ENCODE measurements at regions not wholly inside any gene's neighbourhood (a gene's known extent, or its start where the extent isn't known, plus 50 kb on each side); places are given as distances from the start of the nearest gene placed in this dataset.
"Not testable (repeated sequence)": the region's sequence is repeated elsewhere in the genome, so short reads cannot be mapped to it uniquely, and the experiment has no call there.

GRCh38 chr2:72078773-72079172 lies 68.9 kb downstream of the CYP26B1 start:
- DNase-seq = no peak

- no peak for DNase-seq
Measured at GRCh38 chr2:72077702-72078169, 69.9 kb downstream of the CYP26B1 start.

GRCh38 chr2:72073373-72073772 lies 74.3 kb downstream of the CYP26B1 start:
- not testable (repeated sequence) for DNase-seq

- DNase-seq = not testable (repeated sequence)
Measured at GRCh38 chr2:72064197-72064596, 83.5 kb downstream of the CYP26B1 start.

- DNase-seq = no peak
Measured at GRCh38 chr2:72062336-72062735, 85.3 kb downstream of the CYP26B1 start.

GRCh38 chr2:72057308-72057707 lies 90.4 kb downstream of the CYP26B1 start:
- DNase-seq = no peak

GRCh38 chr2:72051971-72052505 lies 95.6 kb downstream of the CYP26B1 start:
- DNase-seq = no peak

GRCh38 chr2:72051204-72051603 lies 96.5 kb downstream of the CYP26B1 start:
- no peak for DNase-seq

GRCh38 chr2:72050734-72051133 lies 96.9 kb downstream of the CYP26B1 start:
- DNase-seq = no peak

- DNase-seq = no peak
Measured at GRCh38 chr2:72048881-72049477, 98.7 kb downstream of the CYP26B1 start.

GRCh38 chr2:72043985-72044384 lies 103.7 kb downstream of the CYP26B1 start:
- no peak for DNase-seq

- no peak for DNase-seq
Measured at GRCh38 chr2:72041638-72042111, 106.0 kb downstream of the CYP26B1 start.

- DNase-seq = no peak
Measured at GRCh38 chr2:72040629-72041571, 106.8 kb downstream of the CYP26B1 start.

- DNase-seq = no peak
Measured at GRCh38 chr2:72038524-72038923, 109.1 kb downstream of the CYP26B1 start.

- DNase-seq = no peak
Measured at GRCh38 chr2:72037261-72037666, 110.4 kb downstream of the CYP26B1 start.

GRCh38 chr2:72036595-72036994 lies 111.1 kb downstream of the CYP26B1 start:
- DNase-seq = no peak

- DNase-seq = no peak
Measured at GRCh38 chr2:72036173-72036545, 111.5 kb downstream of the CYP26B1 start.

- DNase-seq = no peak
Measured at GRCh38 chr2:72035518-72036172, 112.0 kb downstream of the CYP26B1 start.

- DNase-seq = no peak
Measured at GRCh38 chr2:72034353-72035095, 113.1 kb downstream of the CYP26B1 start.

- DNase-seq = no peak
Measured at GRCh38 chr2:72033636-72034035, 114.0 kb downstream of the CYP26B1 start.

- DNase-seq = no peak
Measured at GRCh38 chr2:72032481-72033041, 115.1 kb downstream of the CYP26B1 start.
